HCT116 (cell line): ENCODE measurements at regions not wholly inside any gene's neighbourhood (a gene's known extent, or its start where the extent isn't known, plus 50 kb on each side); places are given as distances from the start of the nearest gene placed in this dataset.

Experiments used
- ATAC-seq: fragments of 200-7000 bp; cut with Tn5 transposase; 2 replicates; pipeline ENCODE4 v1.9.1; 2020; ENCODE audit warnings: mild to moderate bottlenecking, moderate library complexity
- BruUV-seq: library from RNA; stranded (reverse); fragments of 400-500 nt; replicated peaks from 2 replicates; lab custom pipeline; 2021; lab: Mats Ljungman, UMichigan
- CTCF ChIA-PET: fragments of 300-600 bp; sonication (Branson Sonifier 250); formaldehyde crosslinking; loops from one replicate; lab custom pipeline; 2021; ENCODE audit warnings: antibody characterized with exemption; lab: Charles Lee
- POLR2A ChIA-PET: fragments of 300-600, 350-600 bp; sonication (Branson Sonifier 250); formaldehyde crosslinking; loops from one replicate; lab custom pipeline; 2021; ENCODE audit warnings: antibody characterized with exemption; lab: Charles Lee
- RAD21 ChIA-PET, 2 experiments: fragments of 300-600 bp; sonication (Branson Sonifier 250); formaldehyde crosslinking; loops; one replicate each; lab custom pipeline; 2023; ENCODE audit warnings: low total read pairs in 2 of 2; ENCODE audit not compliant: uncharacterized antibody in 2 of 2, unreplicated experiment in 2 of 2, low non-redundant PET in 1 of 2; lab: Charles Lee
- DNase-seq: peaks from one replicate; pipeline ENCODE4 v3.0.0-alpha.2; 2010; ENCODE audit warnings: low read depth, low spot score
- H2AFZ ChIP-seq: fragments of 200-600 bp; shearing (Covaris generic), sonication (generic); 2 replicates; pipeline ENCODE4 v1.6.1; 2017; ENCODE audit warnings: low read depth, mixed run types, mixed read lengths, antibody characterized with exemption, low read length; ENCODE audit not compliant: poor library complexity, severe bottlenecking
- H3K27ac ChIP-seq: 2 replicates; pipeline ENCODE4 v1.5.1; 2012; ENCODE audit warnings: low read depth, low read length
- H3K27me3 ChIP-seq: fragments of 200-600 bp; sonication (generic); 2 replicates; pipeline ENCODE4 v1.6.1; 2016; ENCODE audit warnings: mixed run types, low read length, mixed read lengths; ENCODE audit not compliant: insufficient read depth
- H3K36me3 ChIP-seq, 2 experiments: fragments of 200-500 bp in 1 of 2; fragments of 200-600 bp in 1 of 2; sonication (Bioruptor generic) in 1 of 2; sonication (generic) in 1 of 2; 2 replicates each; pipeline versions ENCODE4 v1.5.1 to v1.6.1; 2014 to 2016; ENCODE audit warnings: low read length in 2 of 2, inconsistent platforms in 1 of 2, mixed read lengths in 1 of 2, mixed run types in 1 of 2; ENCODE audit not compliant: insufficient read depth in 2 of 2, control insufficient read depth in 1 of 2
- H3K4me1 ChIP-seq, 2 experiments: fragments of 200-600 bp in 1 of 2; sonication (generic) in 1 of 2; 2 replicates each; pipeline versions ENCODE4 v1.5.1 to v1.6.1; 2012 to 2017; ENCODE audit warnings: low read length in 2 of 2, inconsistent platforms in 1 of 2, mild to moderate bottlenecking in 1 of 2, mixed read lengths in 1 of 2, mixed run types in 1 of 2, moderate library complexity in 1 of 2; ENCODE audit not compliant: insufficient read depth in 2 of 2, control insufficient read depth in 1 of 2
- H3K4me2 ChIP-seq: fragments of 200-600 bp; sonication (generic); 2 replicates; pipeline ENCODE4 v1.6.1; 2017; ENCODE audit warnings: mixed run types, low read length, mixed read lengths
- H3K4me3 ChIP-seq, 2 experiments: fragments of 200-600 bp in 1 of 2; sonication (generic) in 1 of 2; replicated peaks in 1 of 2; 2 replicates each; pipeline ENCODE4 v1.5.1; 2011 to 2016; ENCODE audit warnings: low read length in 2 of 2, control low read depth in 1 of 2, low read depth in 1 of 2, mild to moderate bottlenecking in 1 of 2, mixed read lengths in 1 of 2, mixed run types in 1 of 2
- H3K79me2 ChIP-seq: fragments of 200-600 bp; sonication (generic); 2 replicates; pipeline ENCODE4 v1.6.1; 2017; ENCODE audit warnings: mild to moderate bottlenecking, mixed run types, low read length, moderate library complexity, mixed read lengths; ENCODE audit not compliant: insufficient read depth
- H3K9ac ChIP-seq: fragments of 200-600 bp; sonication (generic); 2 replicates; pipeline ENCODE4 v1.6.1; 2016; ENCODE audit warnings: low read length, mixed read lengths
- H3K9me2 ChIP-seq: fragments of 200-600 bp; sonication (generic), shearing (Covaris generic); 2 replicates; pipeline ENCODE4 v1.6.1; 2017; ENCODE audit warnings: mixed run types, mild to moderate bottlenecking, moderate library complexity; ENCODE audit not compliant: insufficient read depth
- H3K9me3 ChIP-seq, 2 experiments: fragments of 200-500 bp in 1 of 2; fragments of 200-600 bp in 1 of 2; sonication (Bioruptor generic) in 1 of 2; sonication (generic) in 1 of 2; 2 replicates each; pipeline ENCODE4 v1.6.1; 2014 to 2017; ENCODE audit warnings: low read length in 2 of 2, mixed read lengths in 2 of 2, inconsistent platforms in 1 of 2, low read depth in 1 of 2, mild to moderate bottlenecking in 1 of 2, mixed run types in 1 of 2, moderate library complexity in 1 of 2; ENCODE audit not compliant: control insufficient read depth in 1 of 2, insufficient read depth in 1 of 2
- H4K20me1 ChIP-seq: fragments of 200-600 bp; sonication (generic), shearing (Covaris generic); 2 replicates; pipeline ENCODE4 v1.6.1; 2017; ENCODE audit warnings: mixed run types, mild to moderate bottlenecking, moderate library complexity; ENCODE audit not compliant: insufficient read depth
- ATF3 ChIP-seq: IDR thresholded peaks from 2 replicates; pipeline ENCODE4 v1.6.1; 2012
- CBX3 ChIP-seq: IDR thresholded peaks from 2 replicates; pipeline ENCODE4 v1.6.1; 2012; ENCODE audit warnings: low read depth
- CEBPB ChIP-seq: IDR thresholded peaks from 2 replicates; pipeline ENCODE4 v1.6.1; 2012; ENCODE audit warnings: low read depth
- EGR1 ChIP-seq: IDR thresholded peaks from 2 replicates; pipeline ENCODE4 v1.6.1; 2012; ENCODE audit warnings: low read depth
- EZH2phosphoT487 ChIP-seq: fragments of 200-600 bp; IDR thresholded peaks from 2 replicates; pipeline ENCODE4 v1.6.1; 2018; ENCODE audit warnings: antibody characterized with exemption, borderline replicate concordance
- FOSL1 ChIP-seq: IDR thresholded peaks from 2 replicates; pipeline ENCODE4 v1.6.1; 2012; ENCODE audit warnings: low read depth
- JUND ChIP-seq: IDR thresholded peaks from 2 replicates; pipeline ENCODE4 v1.6.1; 2012
- POLR2A ChIP-seq: IDR thresholded peaks from 2 replicates; pipeline ENCODE4 v1.7.0; 2011; ENCODE audit warnings: borderline replicate concordance; ENCODE audit not compliant: insufficient read depth, insufficient read length; ENCODE audit errors: extremely low read depth
- RAD21 ChIP-seq: IDR thresholded peaks from 2 replicates; pipeline ENCODE4 v1.6.1; 2012; ENCODE audit warnings: low read depth, mild to moderate bottlenecking
- SIN3A ChIP-seq: IDR thresholded peaks from 2 replicates; pipeline ENCODE4 v1.6.1; 2012; ENCODE audit warnings: low read depth
- SP1 ChIP-seq: IDR thresholded peaks from 2 replicates; pipeline ENCODE4 v1.6.1; 2012; ENCODE audit warnings: low read depth
- SRF ChIP-seq: IDR thresholded peaks from 2 replicates; pipeline ENCODE4 v1.6.1; 2012; ENCODE audit warnings: low read depth
- TCF7L2 ChIP-seq: IDR thresholded peaks from 2 replicates; pipeline ENCODE4 v1.7.0; 2011; ENCODE audit warnings: borderline replicate concordance, inconsistent platforms; ENCODE audit not compliant: insufficient read depth, insufficient read length; ENCODE audit errors: extremely low read depth
- YY1 ChIP-seq: IDR thresholded peaks from 2 replicates; pipeline ENCODE4 v1.6.1; 2011; ENCODE audit warnings: low read length, low read depth, moderate library complexity, mild to moderate bottlenecking; ENCODE audit not compliant: insufficient replicate concordance; ENCODE audit errors: extremely low read depth
- ZFX ChIP-seq: fragments of 450-650 bp; IDR thresholded peaks from 2 replicates; pipeline ENCODE4 v1.6.1; 2017
- ZNF274 ChIP-seq: fragments of 200-500 bp; sonication (Bioruptor generic); IDR thresholded peaks from 2 replicates; pipeline ENCODE4 v1.6.1; 2014; ENCODE audit warnings: mild to moderate bottlenecking, low read depth, low read length, inconsistent platforms
- intact Hi-C: fragments of 100-400 bp; cut with micrococcal nuclease; formaldehyde crosslinking; loops from 2 replicates; pipeline ENCODE4 v1.10.0; 2022
- TF ChIP-seq, protein P1 (sequence below): IDR thresholded peaks from 2 replicates; pipeline ENCODE4 v1.6.1; 2012
- TF ChIP-seq, protein P2 (sequence below): IDR thresholded peaks from 2 replicates; pipeline ENCODE4 v1.6.1; 2012; ENCODE audit warnings: low read depth

DNA sequence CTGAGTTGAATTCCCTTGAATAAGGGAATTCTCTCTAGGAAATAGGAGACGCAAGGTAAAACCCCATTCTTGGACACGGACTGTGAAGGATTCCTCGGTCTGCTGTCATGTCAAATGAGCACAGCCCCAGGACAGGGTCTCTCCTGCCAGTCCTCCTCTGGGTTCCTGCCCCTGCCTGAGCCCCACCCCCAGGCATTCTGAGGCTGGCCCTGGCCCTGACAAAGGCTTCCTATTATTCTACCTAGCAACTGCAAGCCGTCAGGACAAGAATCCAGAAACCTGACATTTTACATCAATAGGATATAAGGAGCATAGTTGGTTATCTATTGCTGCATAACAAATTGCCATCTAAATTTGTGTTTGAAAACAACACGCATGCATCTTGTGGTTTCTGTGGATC is 253.3 kb upstream of the AGAP1 start:
- Histone ChIP-seq H3K4me1 (peaks cover 0 to 4% of the 10 kb centered on the region in 2 experiments; a peak in 1 of 4 replicates), H3K36me3 (no peaks in the 10 kb centered on the region), H3K9ac (no peak overlapping the region), H3K79me2 (no peaks in the 10 kb centered on the region), H3K27me3 (no peaks in the 10 kb centered on the region), H3K9me3 (no peaks in the 10 kb centered on the region), H3K4me2 (no peak overlapping the region), H4K20me1 (no peaks in the 10 kb centered on the region), H2AFZ (no peak overlapping the region), H3K9me2 (no peaks in the 10 kb centered on the region), H3K4me3 (no peak overlapping the region), H3K27ac (no peak overlapping the region)
- DNase-seq (no peak), ATAC-seq (no peak)
- intact Hi-C loops: no loop called here
- CTCF ChIA-PET: no interaction called here
- TF ChIP-seq POLR2A (no peak), SP1 (no peak), SIN3A (no peak), EGR1 (no peak), ATF3 (no peak), ZFX (no peak), ZNF274 (no peak), CEBPB (no peak), EZH2phosphoT487 (no peak), JUND (no peak), CBX3 (no peak), RAD21 (no peak), YY1 (no peak), FOSL1 (no peak), SRF (no peak), TCF7L2 (no peak)
- TF ChIP-seq, protein P1, sequence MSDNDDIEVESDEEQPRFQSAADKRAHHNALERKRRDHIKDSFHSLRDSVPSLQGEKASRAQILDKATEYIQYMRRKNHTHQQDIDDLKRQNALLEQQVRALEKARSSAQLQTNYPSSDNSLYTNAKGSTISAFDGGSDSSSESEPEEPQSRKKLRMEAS: no peak
- TF ChIP-seq, protein P2, sequence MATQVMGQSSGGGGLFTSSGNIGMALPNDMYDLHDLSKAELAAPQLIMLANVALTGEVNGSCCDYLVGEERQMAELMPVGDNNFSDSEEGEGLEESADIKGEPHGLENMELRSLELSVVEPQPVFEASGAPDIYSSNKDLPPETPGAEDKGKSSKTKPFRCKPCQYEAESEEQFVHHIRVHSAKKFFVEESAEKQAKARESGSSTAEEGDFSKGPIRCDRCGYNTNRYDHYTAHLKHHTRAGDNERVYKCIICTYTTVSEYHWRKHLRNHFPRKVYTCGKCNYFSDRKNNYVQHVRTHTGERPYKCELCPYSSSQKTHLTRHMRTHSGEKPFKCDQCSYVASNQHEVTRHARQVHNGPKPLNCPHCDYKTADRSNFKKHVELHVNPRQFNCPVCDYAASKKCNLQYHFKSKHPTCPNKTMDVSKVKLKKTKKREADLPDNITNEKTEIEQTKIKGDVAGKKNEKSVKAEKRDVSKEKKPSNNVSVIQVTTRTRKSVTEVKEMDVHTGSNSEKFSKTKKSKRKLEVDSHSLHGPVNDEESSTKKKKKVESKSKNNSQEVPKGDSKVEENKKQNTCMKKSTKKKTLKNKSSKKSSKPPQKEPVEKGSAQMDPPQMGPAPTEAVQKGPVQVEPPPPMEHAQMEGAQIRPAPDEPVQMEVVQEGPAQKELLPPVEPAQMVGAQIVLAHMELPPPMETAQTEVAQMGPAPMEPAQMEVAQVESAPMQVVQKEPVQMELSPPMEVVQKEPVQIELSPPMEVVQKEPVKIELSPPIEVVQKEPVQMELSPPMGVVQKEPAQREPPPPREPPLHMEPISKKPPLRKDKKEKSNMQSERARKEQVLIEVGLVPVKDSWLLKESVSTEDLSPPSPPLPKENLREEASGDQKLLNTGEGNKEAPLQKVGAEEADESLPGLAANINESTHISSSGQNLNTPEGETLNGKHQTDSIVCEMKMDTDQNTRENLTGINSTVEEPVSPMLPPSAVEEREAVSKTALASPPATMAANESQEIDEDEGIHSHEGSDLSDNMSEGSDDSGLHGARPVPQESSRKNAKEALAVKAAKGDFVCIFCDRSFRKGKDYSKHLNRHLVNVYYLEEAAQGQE: no peak
- POLR2A ChIA-PET: no interaction called here
- no TSS peak for BruUV-seq
- RAD21 ChIA-PET: no interaction called here
